Stimulated activated effector memory CD8-positive, alpha-beta T cell treated with anti-CD3 and anti-CD28 coated beads, Interleukin-12 subunit alpha, Interleukin-12 subunit beta, amount 100 ng/mL, for 72 hours (primary cell): ENCODE measurements at regions not wholly inside any gene's neighbourhood (a gene's known extent, or its start where the extent isn't known, plus 50 kb on each side); places are given as distances from the start of the nearest gene placed in this dataset.

ENCODE experiments used
- ATAC-seq: fragments of 150-1000 bp; cut with Tn5 transposase; 2 replicates; pipeline ENCODE4 v1.10.0; 2021
- DNase-seq, 2 donors: peaks; one replicate each; pipeline ENCODE4 v3.0.0; 2021 to 2022; ENCODE audit warnings: low spot score in 2 of 2
- H3K27ac Mint-ChIP-seq: one replicate; pipeline ENCODE4 v1.8.0; 2022; ENCODE audit warnings: mild to moderate bottlenecking, mixed read lengths
- H3K36me3 Mint-ChIP-seq: one replicate; pipeline ENCODE4 v1.8.0; 2022; ENCODE audit warnings: mild to moderate bottlenecking, mixed read lengths
- H3K4me1 Mint-ChIP-seq: one replicate; pipeline ENCODE4 v1.8.0; 2022; ENCODE audit warnings: mixed read lengths
- H3K4me3 Mint-ChIP-seq: one replicate; pipeline ENCODE4 v1.8.0; 2022; ENCODE audit warnings: mild to moderate bottlenecking, mixed read lengths
- H3K9me3 Mint-ChIP-seq: one replicate; pipeline ENCODE4 v1.8.0; 2022; ENCODE audit warnings: mixed read lengths

DNA sequence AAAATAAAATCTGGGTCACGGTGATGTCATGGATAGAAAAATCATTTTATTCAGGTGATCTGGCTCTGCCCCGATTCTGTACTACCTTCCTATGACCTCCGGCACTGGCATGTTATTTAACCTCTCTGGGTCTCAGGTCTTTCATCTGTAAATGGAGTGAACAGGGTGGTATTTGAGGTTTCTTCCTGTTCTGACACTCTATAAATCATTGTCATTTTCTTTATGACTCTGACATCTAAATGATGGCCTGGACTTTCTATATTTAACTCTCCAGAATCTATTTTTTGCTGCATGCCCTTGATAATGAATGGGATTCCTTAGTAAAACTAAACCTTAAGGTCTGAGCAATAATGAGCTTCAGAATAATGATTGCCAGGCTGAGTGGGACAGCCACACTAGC, 422.0 kb upstream of the CNKSR2 start:
- Mint-ChIP-seq H3K4me1 (no peaks in the 10 kb centered on the region), H3K9me3 (no peaks in the 10 kb centered on the region), H3K36me3 (no peaks in the 10 kb centered on the region), H3K27ac (no peak overlapping the region), H3K4me3 (no peak overlapping the region)
- DNase-seq = no peak
- ATAC-seq = no peak

DNA sequence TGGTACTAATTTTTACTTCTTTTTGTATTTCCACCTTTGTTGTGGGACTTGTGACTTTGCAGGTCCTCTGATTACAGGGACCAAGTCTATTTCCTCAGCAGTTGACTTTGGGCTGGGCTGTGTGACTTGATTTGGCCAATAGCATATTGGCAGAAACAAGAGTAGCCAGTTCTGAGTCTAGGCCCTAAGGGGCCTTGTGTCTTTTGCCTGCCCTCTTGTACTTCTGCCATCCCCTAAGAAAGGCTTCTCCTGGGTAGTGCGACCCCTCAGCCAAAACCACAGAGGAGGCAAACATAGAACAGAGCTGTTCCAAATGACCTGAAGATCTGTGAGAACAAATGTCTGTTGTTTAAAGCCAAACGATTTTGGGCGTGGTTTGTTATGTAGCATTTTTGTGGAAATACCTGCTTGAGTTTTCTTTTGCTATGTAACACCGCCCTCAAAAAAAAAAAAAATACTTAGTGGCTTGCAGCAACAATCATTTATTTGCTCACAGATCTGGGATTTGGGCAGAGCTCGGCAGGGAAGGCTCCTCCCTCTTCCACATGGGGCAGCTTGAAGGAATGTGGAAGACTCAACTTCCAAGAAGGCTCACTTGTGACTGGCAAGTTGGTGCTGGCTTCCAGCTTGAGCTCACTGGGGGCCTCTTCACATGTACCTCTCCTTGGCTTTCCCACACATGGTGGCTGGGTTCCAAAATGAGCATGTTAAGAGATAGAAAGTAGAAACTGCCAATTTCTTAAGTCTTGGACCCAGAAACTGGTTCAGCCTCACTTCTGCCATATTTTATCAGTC, 423.0 kb upstream of the CNKSR2 start:
- no peak overlapping the region for H3K4me3 Mint-ChIP-seq
- DNase-seq (no peak), ATAC-seq (no peak)
- no peaks in the 10 kb centered on the region for H3K36me3 Mint-ChIP-seq
- H3K27ac Mint-ChIP-seq = no peak overlapping the region
- no peaks in the 10 kb centered on the region for H3K4me1 Mint-ChIP-seq
- H3K9me3 Mint-ChIP-seq = no peaks in the 10 kb centered on the region

DNA sequence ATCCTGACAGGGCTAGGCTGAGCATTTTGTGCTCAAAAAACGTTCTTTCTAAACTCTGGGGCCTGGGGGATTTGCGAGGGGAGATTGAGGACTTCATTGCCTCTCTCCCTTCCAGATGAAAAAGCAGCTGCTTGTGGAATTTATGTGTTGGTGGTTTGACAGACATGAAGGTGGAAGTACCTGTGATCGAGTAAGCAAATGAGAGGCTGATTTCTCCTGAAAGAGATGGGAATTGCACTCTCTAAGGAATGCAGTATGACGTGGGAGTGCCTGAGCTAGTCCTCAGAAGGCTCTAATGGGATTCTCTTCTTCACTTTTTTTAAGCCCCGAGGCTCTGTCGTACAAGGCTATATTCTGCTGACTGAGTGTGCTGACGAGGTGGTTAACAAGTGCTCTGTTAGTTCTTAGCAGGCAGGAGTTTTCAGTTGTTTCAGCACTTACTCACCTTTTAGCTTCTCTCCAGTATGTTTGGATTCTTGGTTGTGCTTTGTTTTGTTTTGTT, 426.8 kb upstream of the CNKSR2 start:
- no peak for ATAC-seq

DNA sequence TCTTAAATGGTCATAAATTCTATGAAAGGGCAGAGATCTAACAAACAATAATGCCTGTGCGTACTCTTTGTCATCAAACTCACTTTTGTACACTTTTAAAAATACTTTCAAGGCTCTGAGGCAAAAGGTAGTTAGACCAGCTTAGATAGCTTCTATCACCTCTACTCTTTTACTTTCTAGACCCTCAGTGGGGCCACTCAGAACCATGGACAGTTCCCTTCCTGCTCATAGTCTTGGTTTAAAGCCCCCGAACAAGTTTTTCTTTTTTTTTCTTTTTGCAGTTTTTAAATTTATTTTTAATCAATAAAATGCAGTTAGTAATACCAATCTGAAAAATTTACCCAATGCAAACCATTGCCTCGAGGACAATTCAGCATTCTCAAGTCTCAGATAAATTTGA, 460.5 kb upstream of the CNKSR2 start:
- Mint-ChIP-seq H3K27ac (no peak overlapping the region), H3K9me3 (no peaks in the 10 kb centered on the region), H3K4me1 (no peaks in the 10 kb centered on the region), H3K36me3 (no peaks in the 10 kb centered on the region), H3K4me3 (no peak overlapping the region)
- no peak for ATAC-seq
- no peak for DNase-seq

More for the DNA sequence above, 426.8 kb upstream of the CNKSR2 start:
- H3K4me3 Mint-ChIP-seq = no peak overlapping the region
- no peak overlapping the region for H3K27ac Mint-ChIP-seq
- no peaks in the 10 kb centered on the region for H3K36me3 Mint-ChIP-seq
- no peaks in the 10 kb centered on the region for H3K4me1 Mint-ChIP-seq
- DNase-seq = no peak
- no peaks in the 10 kb centered on the region for H3K9me3 Mint-ChIP-seq

DNA sequence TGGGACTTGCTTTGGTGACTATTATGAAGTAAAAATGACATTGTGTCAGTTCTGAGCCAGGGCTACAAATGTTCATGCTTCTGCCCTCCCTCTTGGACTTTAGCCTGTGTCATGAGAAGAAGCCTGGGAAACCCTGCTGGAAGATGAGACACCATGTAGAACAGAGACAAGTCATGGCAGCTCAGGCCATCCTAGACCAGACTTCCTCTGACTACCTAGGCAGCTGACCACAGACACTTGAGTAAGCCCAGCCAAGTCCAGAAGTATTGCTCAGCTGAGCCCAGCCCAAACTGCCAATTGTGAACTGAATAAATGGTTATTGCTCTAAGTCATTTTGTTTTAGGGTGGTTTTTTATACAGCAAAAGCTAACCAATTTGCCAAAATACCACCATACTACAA, 467.6 kb upstream of the CNKSR2 start:
- Mint-ChIP-seq H3K36me3 (no peaks in the 10 kb centered on the region), H3K27ac (no peak overlapping the region), H3K9me3 (no peaks in the 10 kb centered on the region), H3K4me1 (no peaks in the 10 kb centered on the region), H3K4me3 (no peak overlapping the region)
- no peak for DNase-seq
- no peak for ATAC-seq

DNA sequence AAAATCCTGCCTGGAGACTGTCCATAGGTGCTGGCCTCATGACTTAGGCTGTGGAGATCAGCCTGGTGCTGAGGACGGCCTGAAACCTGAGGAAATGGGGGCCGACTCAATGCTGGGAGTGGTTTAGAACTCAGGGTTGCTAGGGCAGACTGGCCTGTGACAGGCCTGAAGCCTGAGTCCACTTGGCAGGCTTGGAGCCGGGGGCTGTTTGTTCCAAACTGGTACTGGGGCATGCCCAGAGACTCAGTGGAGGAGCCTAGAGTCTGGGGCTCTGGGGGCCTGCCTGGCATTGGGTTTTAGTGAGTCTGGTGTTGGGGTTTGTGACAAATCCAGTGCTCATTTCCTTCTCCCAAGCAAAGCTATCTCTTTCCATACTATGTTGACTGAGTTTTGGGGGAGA, 489.7 kb upstream of the CNKSR2 start:
- ATAC-seq = no peak
- DNase-seq = no peak
- Mint-ChIP-seq H3K4me1 (no peaks in the 10 kb centered on the region), H3K4me3 (no peak overlapping the region), H3K9me3 (no peaks in the 10 kb centered on the region), H3K36me3 (no peaks in the 10 kb centered on the region), H3K27ac (no peak overlapping the region)

DNA sequence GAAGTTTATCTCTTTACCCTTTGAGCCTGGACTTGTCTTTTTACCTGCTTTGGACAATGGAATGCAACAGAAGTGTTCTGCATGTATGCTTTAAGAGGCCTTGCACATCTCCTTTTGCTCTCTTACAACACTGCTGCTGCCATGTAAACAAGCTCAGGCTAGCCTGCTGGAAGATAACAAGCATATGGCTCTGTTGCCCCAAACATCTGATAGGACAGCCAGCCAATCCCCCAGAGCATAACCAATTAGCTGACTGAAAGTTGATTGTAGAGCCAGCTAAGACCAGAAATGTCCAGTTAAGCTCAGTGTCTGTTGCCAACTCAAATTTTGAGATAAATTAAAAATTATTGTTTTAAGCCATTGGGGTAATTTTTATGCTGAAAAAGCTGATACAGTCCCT, 510.6 kb upstream of the CNKSR2 start:
- peaks cover 3% of the 10 kb centered on the region for H3K9me3 Mint-ChIP-seq
- no peak overlapping the region for H3K4me3 Mint-ChIP-seq
- DNase-seq (no peak), ATAC-seq (no peak)
- no peaks in the 10 kb centered on the region for H3K36me3 Mint-ChIP-seq
- H3K4me1 Mint-ChIP-seq = no peaks in the 10 kb centered on the region
- H3K27ac Mint-ChIP-seq = no peak overlapping the region

DNA sequence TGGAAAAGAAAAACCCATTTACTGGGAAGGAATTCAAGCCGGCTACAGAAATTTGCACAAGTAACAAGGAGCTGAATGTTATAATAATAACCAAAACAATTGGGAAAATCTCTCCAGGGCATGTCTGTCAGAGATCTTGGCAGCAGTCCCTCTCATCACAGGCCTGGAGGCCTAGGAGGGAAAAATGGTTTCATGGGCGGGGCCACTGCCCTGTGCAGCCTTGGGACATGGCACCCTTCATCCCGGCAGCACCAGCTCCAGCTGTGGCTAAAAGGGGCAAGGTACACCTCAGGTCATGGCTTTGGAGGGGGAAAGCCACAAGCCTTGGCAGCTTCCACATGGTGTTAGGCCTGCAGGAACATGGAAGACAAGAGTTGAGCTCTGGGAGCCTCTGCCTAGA, 513.1 kb upstream of the CNKSR2 start:
- no peaks in the 10 kb centered on the region for H3K36me3 Mint-ChIP-seq
- H3K4me1 Mint-ChIP-seq = no peaks in the 10 kb centered on the region
- ATAC-seq (no peak), DNase-seq (no peak)
- no peak overlapping the region for H3K27ac Mint-ChIP-seq
- peaks cover 3% of the 10 kb centered on the region for H3K9me3 Mint-ChIP-seq
- no peak overlapping the region for H3K4me3 Mint-ChIP-seq

DNA sequence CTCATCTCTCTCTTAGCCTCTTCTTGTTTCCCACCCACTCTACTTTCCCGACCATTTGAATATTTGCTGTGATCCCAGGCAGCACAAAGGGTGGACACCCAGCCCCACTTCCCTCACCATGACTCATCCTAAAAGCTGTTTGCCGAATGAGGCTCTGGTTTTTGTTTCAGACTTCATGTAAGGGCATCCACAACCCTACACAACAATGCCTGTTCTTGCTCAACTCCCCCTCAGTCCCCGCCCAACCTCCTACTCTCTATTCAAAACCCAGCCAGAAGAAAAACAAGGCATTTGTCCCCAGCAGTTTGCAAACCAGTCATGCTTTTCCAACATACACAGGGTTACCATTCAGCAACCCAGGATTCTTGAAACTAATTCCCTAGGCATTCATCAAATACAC, 516.5 kb upstream of the CNKSR2 start:
- DNase-seq = no peak
- no peak overlapping the region for H3K27ac Mint-ChIP-seq
- H3K4me1 Mint-ChIP-seq = no peaks in the 10 kb centered on the region
- H3K9me3 Mint-ChIP-seq = peaks cover 3% of the 10 kb centered on the region
- no peaks in the 10 kb centered on the region for H3K36me3 Mint-ChIP-seq
- ATAC-seq = no peak
- H3K4me3 Mint-ChIP-seq = no peak overlapping the region

DNA sequence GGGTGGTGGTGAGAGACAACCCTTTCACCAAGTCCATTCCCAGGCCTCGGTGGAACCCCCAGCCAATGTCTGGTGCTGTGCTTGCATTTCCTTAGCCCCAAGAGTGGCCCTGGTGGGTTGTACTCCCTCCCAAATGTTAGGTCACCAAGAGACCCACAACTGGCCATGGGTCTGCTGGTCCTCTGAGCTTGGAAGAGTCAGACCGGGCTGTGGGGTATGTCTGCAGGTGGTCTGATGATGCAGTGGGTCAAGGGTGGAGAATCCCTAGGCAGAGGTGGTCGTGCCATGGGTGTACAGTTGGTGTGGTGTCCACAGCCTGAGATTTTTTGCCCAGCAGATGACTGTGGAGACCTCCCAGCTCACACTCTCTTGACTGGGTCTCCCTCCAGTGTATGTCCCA, 535.7 kb upstream of the CNKSR2 start:
- no peaks in the 10 kb centered on the region for H3K9me3 Mint-ChIP-seq
- no peak overlapping the region for H3K4me3 Mint-ChIP-seq
- no peak overlapping the region for H3K27ac Mint-ChIP-seq
- no peaks in the 10 kb centered on the region for H3K36me3 Mint-ChIP-seq
- DNase-seq (no peak), ATAC-seq (no peak)
- no peaks in the 10 kb centered on the region for H3K4me1 Mint-ChIP-seq

DNA sequence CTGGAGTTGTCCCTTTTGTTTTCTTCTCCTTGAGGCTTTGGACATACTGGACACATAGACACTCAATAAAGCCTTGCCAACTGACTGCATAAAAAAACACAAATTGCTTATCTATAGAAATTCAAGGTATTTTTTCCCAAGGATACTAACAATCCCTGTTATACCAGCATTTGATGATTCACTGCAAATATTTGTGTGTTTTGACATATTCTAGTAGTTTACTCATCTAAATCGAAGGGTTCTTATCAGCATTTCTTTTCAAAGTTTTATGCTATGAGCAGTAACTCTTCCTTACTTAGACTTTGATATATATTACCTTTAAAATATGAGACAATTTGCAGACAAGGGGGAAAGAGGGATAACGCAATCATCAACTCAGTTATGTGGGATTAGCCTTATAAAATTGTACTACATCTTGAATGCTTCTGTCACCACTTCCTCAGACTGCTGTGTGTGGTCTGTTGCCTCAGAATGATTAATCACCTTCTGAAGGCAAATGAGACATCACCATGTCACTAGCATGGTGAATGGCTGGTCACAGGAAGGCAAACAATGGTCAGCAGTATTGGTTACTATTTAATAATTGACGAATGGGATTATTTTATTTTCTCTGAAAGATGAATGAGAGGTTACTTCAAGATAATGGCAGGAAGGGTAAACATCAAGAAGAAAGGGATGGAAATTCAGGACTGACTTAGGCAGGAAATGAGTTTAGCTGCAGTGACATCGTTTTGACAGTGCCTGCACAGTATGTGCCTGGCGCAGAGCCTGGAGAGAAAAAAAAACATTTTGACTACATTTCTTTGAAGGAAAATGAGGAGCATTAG, 544.3 kb upstream of the CNKSR2 start:
- Mint-ChIP-seq H3K4me3 (no peak overlapping the region), H3K4me1 (no peaks in the 10 kb centered on the region), H3K36me3 (no peaks in the 10 kb centered on the region), H3K9me3 (no peaks in the 10 kb centered on the region), H3K27ac (no peak overlapping the region)
- ATAC-seq (no peak), DNase-seq (no peak)

DNA sequence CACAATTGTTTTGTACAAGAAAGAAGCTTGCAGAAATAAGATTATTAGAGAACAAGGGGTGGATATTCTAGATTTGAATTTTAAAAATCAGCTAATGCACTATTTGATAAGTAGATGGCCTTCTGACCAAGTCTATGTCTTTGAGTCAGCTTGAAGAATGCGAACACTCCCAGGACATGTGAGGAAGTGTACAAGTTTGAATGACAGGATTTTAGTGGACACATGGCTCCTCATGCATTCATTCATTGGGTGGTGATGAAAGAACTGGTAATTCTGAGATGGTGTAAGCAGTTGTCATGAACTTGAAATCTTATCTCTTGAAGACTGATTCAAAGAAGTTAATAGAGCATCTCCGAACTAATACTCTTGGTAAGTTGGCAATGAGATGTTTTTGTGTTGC, 548.2 kb upstream of the CNKSR2 start:
- H3K27ac Mint-ChIP-seq = no peak overlapping the region
- no peak overlapping the region for H3K4me3 Mint-ChIP-seq
- no peaks in the 10 kb centered on the region for H3K4me1 Mint-ChIP-seq
- H3K36me3 Mint-ChIP-seq = no peaks in the 10 kb centered on the region
- no peak for ATAC-seq
- no peak for DNase-seq
- no peaks in the 10 kb centered on the region for H3K9me3 Mint-ChIP-seq

DNA sequence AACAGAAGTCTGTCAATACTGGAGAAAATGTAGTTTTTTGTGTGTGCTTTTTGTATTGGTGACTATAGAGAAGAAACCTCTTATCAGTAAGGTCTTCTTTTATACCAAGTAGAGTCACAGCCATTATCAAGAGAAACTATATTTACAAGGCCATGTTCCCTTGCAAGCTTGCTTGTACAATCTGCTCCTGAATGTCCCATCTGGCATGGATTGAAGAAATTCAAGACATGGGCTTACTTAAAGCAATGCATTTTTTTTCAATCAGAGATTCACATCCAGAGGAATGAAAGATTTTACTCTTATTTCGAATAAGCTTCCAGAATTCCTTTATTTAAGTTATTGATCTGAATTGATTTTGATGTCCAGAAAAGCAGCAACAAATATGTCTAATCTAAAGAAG, 537.3 kb upstream of the RPS6KA3 start:
- H3K4me3 Mint-ChIP-seq = no peak overlapping the region
- no peaks in the 10 kb centered on the region for H3K9me3 Mint-ChIP-seq
- H3K36me3 Mint-ChIP-seq = no peaks in the 10 kb centered on the region
- no peaks in the 10 kb centered on the region for H3K4me1 Mint-ChIP-seq
- DNase-seq = no peak
- no peak overlapping the region for H3K27ac Mint-ChIP-seq
- ATAC-seq = no peak

DNA sequence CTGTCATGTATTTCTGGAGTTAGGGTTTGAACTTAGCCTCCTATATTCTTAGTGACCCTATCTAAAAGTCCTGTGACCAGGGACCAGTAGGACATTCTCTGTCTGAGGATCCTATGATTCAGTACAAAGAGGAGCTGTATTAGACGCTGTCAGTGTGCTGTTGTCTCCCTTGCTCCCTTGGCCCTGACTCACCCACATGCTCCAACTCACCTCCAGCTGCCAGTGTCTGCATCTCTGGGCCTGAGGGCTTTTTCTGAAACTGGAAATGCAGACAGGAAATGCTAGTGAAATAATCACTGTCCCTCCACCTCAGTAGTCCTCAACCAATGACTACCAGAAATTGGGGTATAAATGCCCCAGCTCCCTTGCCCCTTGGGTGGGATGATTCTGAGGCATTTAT, 535.3 kb upstream of the RPS6KA3 start:
- no peak for ATAC-seq
- no peaks in the 10 kb centered on the region for H3K4me1 Mint-ChIP-seq

DNA sequence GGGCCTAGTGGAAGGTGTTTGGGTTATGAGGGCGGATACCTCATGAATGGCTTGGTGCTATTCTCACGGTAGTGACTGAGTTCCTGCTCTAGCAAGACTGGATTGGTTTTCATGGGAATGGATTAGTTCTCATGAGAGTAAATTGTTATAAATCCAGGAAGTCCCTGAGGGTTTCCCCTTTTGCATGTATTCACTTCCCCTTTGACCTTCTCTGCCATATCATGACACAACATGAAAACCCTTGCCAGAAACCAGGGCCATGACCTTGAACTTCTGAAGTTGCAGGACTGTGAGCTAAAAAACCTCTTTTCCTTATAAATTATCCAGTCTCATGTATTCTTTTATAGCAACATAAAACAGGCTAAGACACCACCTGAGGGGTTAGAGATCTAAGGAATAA, 529.7 kb upstream of the RPS6KA3 start:
- Mint-ChIP-seq H3K9me3 (no peaks in the 10 kb centered on the region), H3K36me3 (no peaks in the 10 kb centered on the region), H3K4me3 (no peak overlapping the region), H3K4me1 (no peaks in the 10 kb centered on the region), H3K27ac (no peak overlapping the region)
- no peak for DNase-seq
- ATAC-seq = no peak

More for the DNA sequence above, 535.3 kb upstream of the RPS6KA3 start:
- Mint-ChIP-seq H3K36me3 (no peaks in the 10 kb centered on the region), H3K27ac (no peak overlapping the region), H3K9me3 (no peaks in the 10 kb centered on the region), H3K4me3 (no peak overlapping the region)
- DNase-seq = no peak

DNA sequence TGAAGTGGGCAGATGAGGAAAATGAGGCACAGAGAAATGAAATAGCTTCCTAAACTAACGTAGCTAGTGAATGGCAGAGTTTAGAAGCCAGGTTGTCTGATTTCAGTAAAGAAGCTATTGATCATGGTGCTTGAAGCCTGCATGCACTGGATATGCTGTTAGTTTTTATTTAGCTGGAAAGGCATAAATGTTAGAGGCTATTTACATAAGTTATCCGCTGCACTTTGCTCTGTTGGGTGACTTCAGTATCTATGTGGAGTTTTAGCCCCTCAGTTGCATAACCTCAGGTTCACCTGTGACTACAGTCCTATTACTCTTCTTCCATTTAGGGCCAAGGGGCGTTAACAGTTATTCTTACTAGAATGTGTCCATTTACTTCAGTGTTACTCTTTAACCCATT, 522.4 kb upstream of the RPS6KA3 start:
- Mint-ChIP-seq H3K4me3 (no peak overlapping the region), H3K36me3 (no peaks in the 10 kb centered on the region), H3K4me1 (no peaks in the 10 kb centered on the region), H3K9me3 (no peaks in the 10 kb centered on the region), H3K27ac (no peak overlapping the region)
- no peak for DNase-seq
- ATAC-seq = no peak
